ENCODE measurements at regions not wholly inside any gene's neighbourhood (a gene's known extent, or its start where the extent isn't known, plus 50 kb on each side); places are given as distances from the start of the nearest gene placed in this dataset.

- Histone ChIP-seq H4K12ac (ENCODE audit: low read depth, low read length) (no peak overlapping the region), H3K4me2 (ENCODE audit: low read length) (no peak overlapping the region), H3K27ac (ENCODE audit: low read depth, low read length) (no peak overlapping the region), H3K79me1 (ENCODE audit: low read length) (no peaks in the 10 kb centered on the region), H3K4me3 (ENCODE audit: low read depth, low read length) (no peak overlapping the region), H3K14ac (ENCODE audit: low read length) (no peak overlapping the region), H2BK12ac (ENCODE audit: low read length) (no peak overlapping the region), H3K9me3 (ENCODE audit: insufficient read depth, low read depth, low read length) (peaks cover 9% of the 10 kb centered on the region), H3K79me2 (ENCODE audit: control insufficient read depth, insufficient read depth, low read length, poor library complexity) (no peaks in the 10 kb centered on the region), H3K9ac (ENCODE audit: low read length) (no peak overlapping the region), H4K8ac (ENCODE audit: low read depth, low read length) (no peak overlapping the region), H3K23ac (ENCODE audit: low read length) (no peak overlapping the region), H3K4me1 (ENCODE audit: control insufficient read depth in 1 of 2, insufficient read depth in 2 of 2, low read length in 2 of 2) (no peaks in the 10 kb centered on the region), H4K91ac (ENCODE audit: low read depth, low read length) (no peak overlapping the region), H2BK5ac (ENCODE audit: low read depth, low read length, poor library complexity) (no peak overlapping the region), H3K4ac (ENCODE audit: low read depth, low read length) (no peak overlapping the region), H3K18ac (ENCODE audit: low read length) (no peak overlapping the region), H3K36me3 (ENCODE audit: control insufficient read depth in 1 of 2, insufficient read depth in 2 of 2, low read length in 2 of 2) (no peaks in the 10 kb centered on the region), H2AFZ (ENCODE audit: insufficient read depth, low read length, poor library complexity) (no peak overlapping the region), H2BK120ac (ENCODE audit: insufficient read depth, low read length, poor library complexity) (no peak overlapping the region), H2AK5ac (ENCODE audit: low read length) (no peak overlapping the region), H3K27me3 (ENCODE audit: insufficient read depth, low read length) (no peaks in the 10 kb centered on the region)
- no CpG with 5 or more reads among the region's 10 CpGs for WGBS (ENCODE audit: extremely low coverage, insufficient coverage, insufficient read length)
- no peak for DNase-seq
Observed at GRCh38 chr2:51194656-51195055, 162.7 kb upstream of the NRXN1 start.

- no peak overlapping the region for H3K14ac ChIP-seq (ENCODE audit: low read length)
Observed at GRCh38 chr2:51170273-51170672, 138.3 kb upstream of the NRXN1 start.

GRCh38 chr2:51165534-51166260 lies 133.8 kb upstream of the NRXN1 start:
- Histone ChIP-seq H3K79me1 (ENCODE audit: low read length) (no peaks in the 10 kb centered on the region), H3K4me3 (ENCODE audit: low read depth, low read length) (no peak overlapping the region), H2BK120ac (ENCODE audit: insufficient read depth, low read length, poor library complexity) (no peak overlapping the region), H2BK12ac (ENCODE audit: low read length) (no peak overlapping the region), H3K18ac (ENCODE audit: low read length) (no peak overlapping the region), H3K36me3 (ENCODE audit: control insufficient read depth in 1 of 2, insufficient read depth in 2 of 2, low read length in 2 of 2) (no peaks in the 10 kb centered on the region), H3K9me3 (ENCODE audit: insufficient read depth, low read depth, low read length) (no peaks in the 10 kb centered on the region), H3K4me1 (ENCODE audit: control insufficient read depth in 1 of 2, insufficient read depth in 2 of 2, low read length in 2 of 2) (no peaks in the 10 kb centered on the region), H4K8ac (ENCODE audit: low read depth, low read length) (no peak overlapping the region), H2AFZ (ENCODE audit: insufficient read depth, low read length, poor library complexity) (no peak overlapping the region), H2BK5ac (ENCODE audit: low read depth, low read length, poor library complexity) (no peak overlapping the region), H2AK5ac (ENCODE audit: low read length) (no peak overlapping the region), H3K27ac (ENCODE audit: low read depth, low read length) (no peak overlapping the region), H3K9ac (ENCODE audit: low read length) (no peak overlapping the region), H4K12ac (ENCODE audit: low read depth, low read length) (no peak overlapping the region), H3K4ac (ENCODE audit: low read depth, low read length) (no peak overlapping the region), H3K79me2 (ENCODE audit: control insufficient read depth, insufficient read depth, low read length, poor library complexity) (no peaks in the 10 kb centered on the region), H3K27me3 (ENCODE audit: insufficient read depth, low read length) (no peaks in the 10 kb centered on the region), H3K14ac (ENCODE audit: low read length) (no peak overlapping the region), H3K23ac (ENCODE audit: low read length) (no peak overlapping the region), H3K4me2 (ENCODE audit: low read length) (no peak overlapping the region), H4K91ac (ENCODE audit: low read depth, low read length) (no peak overlapping the region)
- WGBS (ENCODE audit: extremely low coverage, insufficient coverage, insufficient read length): no CpG with 5 or more reads among the region's 6 CpGs
- DNase-seq: no peak

More at GRCh38 chr2:51170273-51170672, 138.3 kb upstream of the NRXN1 start:
- Histone ChIP-seq H3K27me3 (ENCODE audit: insufficient read depth, low read length) (no peaks in the 10 kb centered on the region), H3K4me2 (ENCODE audit: low read length) (no peak overlapping the region), H2BK12ac (ENCODE audit: low read length) (no peak overlapping the region), H3K27ac (ENCODE audit: low read depth, low read length) (no peak overlapping the region), H3K79me1 (ENCODE audit: low read length) (no peaks in the 10 kb centered on the region), H3K9ac (ENCODE audit: low read length) (no peak overlapping the region), H2BK5ac (ENCODE audit: low read depth, low read length, poor library complexity) (no peak overlapping the region), H3K36me3 (ENCODE audit: control insufficient read depth in 1 of 2, insufficient read depth in 2 of 2, low read length in 2 of 2) (no peaks in the 10 kb centered on the region), H4K8ac (ENCODE audit: low read depth, low read length) (no peak overlapping the region), H2AK5ac (ENCODE audit: low read length) (no peak overlapping the region), H2BK120ac (ENCODE audit: insufficient read depth, low read length, poor library complexity) (no peak overlapping the region), H3K4ac (ENCODE audit: low read depth, low read length) (no peak overlapping the region), H3K18ac (ENCODE audit: low read length) (no peak overlapping the region), H4K12ac (ENCODE audit: low read depth, low read length) (no peak overlapping the region), H3K9me3 (ENCODE audit: insufficient read depth, low read depth, low read length) (no peaks in the 10 kb centered on the region), H3K4me3 (ENCODE audit: low read depth, low read length) (no peak overlapping the region), H2AFZ (ENCODE audit: insufficient read depth, low read length, poor library complexity) (no peak overlapping the region), H3K4me1 (ENCODE audit: control insufficient read depth in 1 of 2, insufficient read depth in 2 of 2, low read length in 2 of 2) (no peaks in the 10 kb centered on the region), H3K79me2 (ENCODE audit: control insufficient read depth, insufficient read depth, low read length, poor library complexity) (no peaks in the 10 kb centered on the region), H4K91ac (ENCODE audit: low read depth, low read length) (no peak overlapping the region), H3K23ac (ENCODE audit: low read length) (no peak overlapping the region)
- DNase-seq: no peak

GRCh38 chr2:51158251-51158650 lies 126.3 kb upstream of the NRXN1 start:
- WGBS (ENCODE audit: extremely low coverage, insufficient coverage, insufficient read length): no CpG with 5 or more reads among the region's 1 CpG
- no peak overlapping the region for H3K4me2 ChIP-seq (ENCODE audit: low read length)
- no peaks in the 10 kb centered on the region for H3K27me3 ChIP-seq (ENCODE audit: insufficient read depth, low read length)
- H3K9me3 ChIP-seq (ENCODE audit: insufficient read depth, low read depth, low read length): no peaks in the 10 kb centered on the region
- H3K79me2 ChIP-seq (ENCODE audit: control insufficient read depth, insufficient read depth, low read length, poor library complexity): no peaks in the 10 kb centered on the region
- no peak overlapping the region for H3K27ac ChIP-seq (ENCODE audit: low read depth, low read length)
- no peak overlapping the region for H3K4ac ChIP-seq (ENCODE audit: low read depth, low read length)
- no peaks in the 10 kb centered on the region for H3K36me3 ChIP-seq (ENCODE audit: control insufficient read depth in 1 of 2, insufficient read depth in 2 of 2, low read length in 2 of 2)
- H4K12ac ChIP-seq (ENCODE audit: low read depth, low read length): no peak overlapping the region
- H3K9ac ChIP-seq (ENCODE audit: low read length): no peak overlapping the region
- H3K4me3 ChIP-seq (ENCODE audit: low read depth, low read length): no peak overlapping the region
- no peak overlapping the region for H2BK120ac ChIP-seq (ENCODE audit: insufficient read depth, low read length, poor library complexity)
- no peak overlapping the region for H2BK12ac ChIP-seq (ENCODE audit: low read length)
- H3K18ac ChIP-seq (ENCODE audit: low read length): no peak overlapping the region
- H2AK5ac ChIP-seq (ENCODE audit: low read length): no peak overlapping the region
- no peak overlapping the region for H4K8ac ChIP-seq (ENCODE audit: low read depth, low read length)
- H3K4me1 ChIP-seq (ENCODE audit: control insufficient read depth in 1 of 2, insufficient read depth in 2 of 2, low read length in 2 of 2): no peaks in the 10 kb centered on the region
- H2AFZ ChIP-seq (ENCODE audit: insufficient read depth, low read length, poor library complexity): no peak overlapping the region
- no peak overlapping the region for H2BK5ac ChIP-seq (ENCODE audit: low read depth, low read length, poor library complexity)
- H3K23ac ChIP-seq (ENCODE audit: low read length): no peak overlapping the region
- no peak for DNase-seq
- H4K91ac ChIP-seq (ENCODE audit: low read depth, low read length): no peak overlapping the region
- no peaks in the 10 kb centered on the region for H3K79me1 ChIP-seq (ENCODE audit: low read length)
- H3K14ac ChIP-seq (ENCODE audit: low read length): no peak overlapping the region

Measured in trophoblast cell (in vitro differentiated cells and primary cell).